Heart right ventricle (tissue), 16 donors: ENCODE measurements at regions not wholly inside any gene's neighbourhood (a gene's known extent, or its start where the extent isn't known, plus 50 kb on each side); places are given as distances from the start of the nearest gene placed in this dataset.

Experiments used
- ATAC-seq, 8 donors: fragments of 200-7000 bp; cut with Tn5 transposase; one replicate each; pipeline ENCODE4 v1.9.1; 2020; ENCODE audit warnings: mild to moderate bottlenecking in 8 of 8, moderate library complexity in 8 of 8, moderate number of reproducible peaks in 1 of 8
- DNase-seq, 2 donors: peaks; one replicate each; pipeline ENCODE4 v3.0.0-alpha.2; 2020
- H3K27ac ChIP-seq, 10 donors: fragments of 200-600 bp; sonication (generic) in 2 of 10; one replicate each; pipeline versions ENCODE4 v1.5.0 to v1.8.0; 2020 to 2022; ENCODE audit warnings: mild to moderate bottlenecking in 3 of 10
- H3K27me3 ChIP-seq, 7 donors: fragments of 200-600 bp; one replicate each; pipeline ENCODE4 v1.8.0; 2021 to 2022; ENCODE audit warnings: mild to moderate bottlenecking in 2 of 7
- H3K36me3 ChIP-seq, 9 donors: fragments of 200-600 bp; sonication (generic) in 1 of 9; one replicate each; pipeline versions ENCODE4 v1.5.0 to v1.8.0; 2020 to 2022; ENCODE audit warnings: mild to moderate bottlenecking in 2 of 9
- H3K4me1 ChIP-seq, 9 donors: fragments of 200-600 bp; sonication (generic) in 1 of 9; one replicate each; pipeline versions ENCODE4 v1.5.0 to v1.8.0; 2020 to 2022; ENCODE audit warnings: mild to moderate bottlenecking in 4 of 9
- H3K4me3 ChIP-seq, 10 donors: fragments of 200-600 bp; sonication (generic) in 2 of 10; one replicate each; pipeline versions ENCODE4 v1.5.0 to v1.8.0; 2020 to 2022; ENCODE audit warnings: mild to moderate bottlenecking in 7 of 10, moderate library complexity in 2 of 10
- H3K9me3 ChIP-seq, 11 donors: fragments of 200-600 bp in 10 of 11; sonication (generic) in 2 of 11; one replicate each; pipeline versions ENCODE4 v1.5.0 to v1.8.0; 2013 to 2022; ENCODE audit warnings: mild to moderate bottlenecking in 2 of 11, control low read depth in 1 of 11, moderate library complexity in 1 of 11
- WGBS, 2 donors: extraction: QIAGEN DNeasy Blood & Tissue Kit; methylation state at CpG; one replicate each; pipeline ENCODE4 v1.1.7; 2013; ENCODE audit warnings: inconsistent platforms in 1 of 2; 5-methylcytosine and 5-hydroxymethylcytosine counted together
- intact Hi-C, 10 donors: fragments of 100-400 bp; cut with DNase I; formaldehyde crosslinking; loops; one replicate each; pipeline versions ENCODE4 v1.11.1 to v1.14.2; 2022
- TF ChIP-seq, protein P1 (sequence below), 9 donors: fragments of 200-600 bp; sonication (generic) in 2 of 9; IDR thresholded peaks; one replicate each; pipeline versions ENCODE4 v1.5.0 to v1.8.0; 2021 to 2022; ENCODE audit warnings: antibody characterized with exemption in 9 of 9, mild to moderate bottlenecking in 5 of 9, moderate library complexity in 1 of 9
- donor health status: Arrhythmogenic right ventricular cardiomyopathy.
- donor health status: ischemic (EF 13 %, LVEDD 7.1; RV severe dilation, severe dysfunction).
- donor health status: healthy with polysubstance abuse.
- donor health status: DM: no; HTN: yes; CAD: no.
- donor health status: DM: no; HTN: no; CAD: no.
- donor health status: ischemic (EF 25% LVEDD 6.9; RV normal size, moderate dysfunction).
- donor health status: ischemic (EF 25% LVEDD 5.7; RV mildly dilated, moderate dysfunction).
- donor health status: healthy.
- donor health status: DM: yes; HTN: yes; CAD: no.
- donor health status: Ischemic cardiomyopathy.
- donor health status: ischemic (EF 35%, LVEDD 5.7; RV mildly dilated, moderate dysfunction).
- donor health status: nonischemic (EF 11% LVEDD 7.7; RV severe dilation, severe dysfunction).
- donor health status: DM: yes; HTN: yes; CAD: no.
- donor health status: PGD.
- donor health status: ischemic (EF 29% LVEDD 5.4; RV normal size, mild dysfunction).
- donor health status: nonischemic (EF 23%, LVEDD 6.1; RV moderate dilation, normal function).

DNA sequence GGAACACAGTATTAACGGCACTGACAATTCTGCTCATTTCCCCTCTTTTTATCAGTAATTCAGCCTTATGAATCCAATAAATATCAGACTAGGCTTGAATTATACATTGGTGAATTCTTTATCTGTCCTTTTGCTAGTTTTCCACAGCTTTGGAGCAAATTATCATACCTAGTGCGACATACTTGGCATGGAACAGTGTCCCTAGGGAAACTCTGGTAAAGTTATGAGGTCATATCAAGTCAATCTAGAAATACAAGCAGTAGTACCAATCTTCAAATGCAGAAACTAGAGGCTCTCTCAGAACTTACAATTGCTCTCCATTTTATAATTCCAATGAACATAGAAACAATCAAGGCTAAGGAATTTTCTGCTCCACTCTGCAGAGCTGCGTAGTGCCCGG lies 449.3 kb upstream of the NPVF start:
- intact Hi-C loops, result loop anchor here in 1 of 10 donors (5.0 kb wide), 1 partner anchor 170 kb away; no protein-coding TSS in a partner anchor

DNA sequence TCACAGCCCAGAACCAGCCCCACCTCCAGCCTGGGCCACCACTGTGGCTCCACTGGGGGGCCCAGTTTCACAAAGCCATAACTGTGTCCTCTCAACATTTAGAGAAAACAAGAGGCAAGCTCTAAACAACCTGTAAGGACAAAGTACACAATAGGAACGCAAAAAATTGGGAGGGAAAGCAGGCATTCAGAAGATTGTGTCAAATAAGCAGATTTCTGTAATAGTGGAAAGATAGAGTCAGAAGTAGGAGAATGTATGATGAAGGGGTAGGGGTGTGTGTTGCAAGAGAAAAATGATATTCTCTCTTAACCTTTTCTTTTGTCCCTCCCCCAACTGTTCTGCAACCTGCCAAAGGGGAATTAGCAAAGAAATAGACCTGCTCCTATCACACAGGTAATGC lies 449.9 kb upstream of the NPVF start:
- 93 to 94% methylated on average over 1 of the region's 1 CpG for WGBS, 2 donors
- peaks cover 0 to 4% (median 0%) of the 10 kb centered on the region in 9 donors for H3K4me1 ChIP-seq
- no peak overlapping the region for H3K27ac ChIP-seq
- no peak for DNase-seq
- H3K4me3 ChIP-seq, result no peak overlapping the region
- TF ChIP-seq, protein P1, sequence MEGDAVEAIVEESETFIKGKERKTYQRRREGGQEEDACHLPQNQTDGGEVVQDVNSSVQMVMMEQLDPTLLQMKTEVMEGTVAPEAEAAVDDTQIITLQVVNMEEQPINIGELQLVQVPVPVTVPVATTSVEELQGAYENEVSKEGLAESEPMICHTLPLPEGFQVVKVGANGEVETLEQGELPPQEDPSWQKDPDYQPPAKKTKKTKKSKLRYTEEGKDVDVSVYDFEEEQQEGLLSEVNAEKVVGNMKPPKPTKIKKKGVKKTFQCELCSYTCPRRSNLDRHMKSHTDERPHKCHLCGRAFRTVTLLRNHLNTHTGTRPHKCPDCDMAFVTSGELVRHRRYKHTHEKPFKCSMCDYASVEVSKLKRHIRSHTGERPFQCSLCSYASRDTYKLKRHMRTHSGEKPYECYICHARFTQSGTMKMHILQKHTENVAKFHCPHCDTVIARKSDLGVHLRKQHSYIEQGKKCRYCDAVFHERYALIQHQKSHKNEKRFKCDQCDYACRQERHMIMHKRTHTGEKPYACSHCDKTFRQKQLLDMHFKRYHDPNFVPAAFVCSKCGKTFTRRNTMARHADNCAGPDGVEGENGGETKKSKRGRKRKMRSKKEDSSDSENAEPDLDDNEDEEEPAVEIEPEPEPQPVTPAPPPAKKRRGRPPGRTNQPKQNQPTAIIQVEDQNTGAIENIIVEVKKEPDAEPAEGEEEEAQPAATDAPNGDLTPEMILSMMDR (IDR thresholded peaks at IDR 0.05), result no peak
- intact Hi-C loops, result loop anchor here in 1 of 10 donors (5.0 kb wide), 1 partner anchor 169 kb away; no protein-coding TSS in a partner anchor
- no peaks in the 10 kb centered on the region for H3K9me3 ChIP-seq
- no peaks in the 10 kb centered on the region for H3K36me3 ChIP-seq
- ATAC-seq, result no peak
- H3K27me3 ChIP-seq, result peaks cover 0 to 3% (median 0%) of the 10 kb centered on the region in 7 donors

More for the DNA sequence above, 449.3 kb upstream of the NPVF start:
- TF ChIP-seq, protein P1 (IDR thresholded peaks at IDR 0.05), result no peak
- Histone ChIP-seq H3K4me1 (peaks cover 0 to 4% (median 0%) of the 10 kb centered on the region in 9 donors), H3K27me3 (peaks cover 0 to 3% (median 0%) of the 10 kb centered on the region in 7 donors), H3K27ac (peak overlapping the region in 1 of 10 donors; percentile 6), H3K36me3 (no peaks in the 10 kb centered on the region), H3K9me3 (no peaks in the 10 kb centered on the region), H3K4me3 (no peak overlapping the region)
- ATAC-seq, result no peak
- DNase-seq, result no peak
- 69 to 81% methylated on average over 4 of the region's 4 CpGs for WGBS, 2 donors

DNA sequence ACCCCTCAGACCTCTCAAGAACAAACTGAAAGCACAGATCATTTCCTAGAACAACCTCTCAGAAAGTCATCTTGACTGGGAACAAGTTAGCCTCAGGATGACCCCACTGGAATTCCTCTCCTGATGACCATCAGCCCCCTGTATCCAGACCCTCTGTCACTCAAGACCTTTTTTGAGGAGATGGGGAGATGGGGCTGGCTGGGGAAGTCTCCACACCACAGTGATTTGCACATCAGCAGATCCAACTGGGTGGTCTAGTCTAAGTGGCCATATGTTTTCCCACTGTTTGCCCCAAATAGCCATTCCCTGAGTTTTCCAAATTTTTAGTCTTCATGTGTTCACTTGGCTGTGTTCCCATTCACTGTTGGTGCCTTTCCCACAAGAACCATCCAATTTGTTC lies 452.4 kb upstream of the NPVF start:
- peaks cover 0 to 4% (median 0%) of the 10 kb centered on the region in 9 donors for H3K4me1 ChIP-seq
- H3K36me3 ChIP-seq, result no peaks in the 10 kb centered on the region
- no peak overlapping the region for H3K4me3 ChIP-seq
- TF ChIP-seq, protein P1 (IDR thresholded peaks at IDR 0.05), result no peak
- no peak for DNase-seq
- no peaks in the 10 kb centered on the region for H3K9me3 ChIP-seq
- H3K27me3 ChIP-seq, result peaks cover 0 to 3% (median 0%) of the 10 kb centered on the region in 7 donors
- no peak for ATAC-seq
- intact Hi-C loops, result no loop called here
- no peak overlapping the region for H3K27ac ChIP-seq

DNA sequence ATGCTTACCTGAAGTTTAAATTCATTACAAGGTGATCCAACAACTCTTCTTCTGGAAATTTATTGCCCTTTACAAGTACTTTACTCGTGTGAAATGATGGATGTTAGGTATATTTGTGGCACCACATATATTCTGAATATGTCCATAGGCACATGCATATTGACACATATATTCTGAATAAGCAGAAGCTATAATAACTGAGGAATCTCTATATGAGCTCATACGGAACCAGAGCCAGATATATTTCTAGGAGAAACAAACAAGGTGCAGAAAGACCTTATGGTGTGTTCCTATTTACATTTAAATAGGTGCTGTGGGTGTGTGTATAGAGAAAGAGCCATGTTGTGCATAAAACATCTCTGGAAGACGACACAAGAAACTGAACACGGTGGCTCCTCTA lies 456.1 kb upstream of the NPVF start:
- Histone ChIP-seq H3K4me1 (peaks cover 0 to 2% (median 0%) of the 10 kb centered on the region in 9 donors), H3K4me3 (no peak overlapping the region), H3K27ac (no peak overlapping the region), H3K36me3 (no peaks in the 10 kb centered on the region), H3K27me3 (peaks cover 0 to 3% (median 0%) of the 10 kb centered on the region in 7 donors), H3K9me3 (no peaks in the 10 kb centered on the region)
- TF ChIP-seq, protein P1 (IDR thresholded peaks at IDR 0.05), result no peak
- 86 to 90% methylated on average over 4 of the region's 4 CpGs for WGBS, 2 donors
- ATAC-seq, result no peak
- no peak for DNase-seq
- intact Hi-C loops, result no loop called here
